Spleen (tissue), 7 donors: ENCODE measurements at regions not wholly inside any gene's neighbourhood (a gene's known extent, or its start where the extent isn't known, plus 50 kb on each side); places are given as distances from the start of the nearest gene placed in this dataset.

Experiments used
- POLR2A ChIP-seq, 3 donors: fragments of 450-650 bp; IDR thresholded peaks; one replicate each; pipeline ENCODE4 v1.5.1; 2017; ENCODE audit warnings: antibody characterized with exemption in 3 of 3, mild to moderate bottlenecking in 1 of 3
- POLR2AphosphoS5 ChIP-seq, 3 donors: sonication (generic); formaldehyde crosslinking; IDR thresholded peaks; one replicate each; pipeline ENCODE4 v1.5.1; 2017; ENCODE audit warnings: antibody characterized with exemption in 3 of 3
- TF ChIP-seq, protein P1 (sequence below), 11 experiments: fragments of 200-600 bp in 7 of 11; fragments of 450-650 bp in 4 of 11; sonication (generic) in 4 of 11; IDR thresholded peaks in 8 of 11; conservative IDR thresholded peaks in 3 of 11; 1 replicate in 7 of 11; 2 replicates in 4 of 11; pipeline versions ENCODE4 v1.4.0 to v1.8.0; 2016 to 2021; ENCODE audit warnings: antibody characterized with exemption in 11 of 11, inconsistent platforms in 4 of 11, mild to moderate bottlenecking in 1 of 11
- donor health status: DM: no; HTN: no; CAD: no; lungs with moderate emphysema.
- donor health status: DM: no; HTN: no; CAD: no.
- donor health status: DM: no; HTN: no; CAD: no.

DNA sequence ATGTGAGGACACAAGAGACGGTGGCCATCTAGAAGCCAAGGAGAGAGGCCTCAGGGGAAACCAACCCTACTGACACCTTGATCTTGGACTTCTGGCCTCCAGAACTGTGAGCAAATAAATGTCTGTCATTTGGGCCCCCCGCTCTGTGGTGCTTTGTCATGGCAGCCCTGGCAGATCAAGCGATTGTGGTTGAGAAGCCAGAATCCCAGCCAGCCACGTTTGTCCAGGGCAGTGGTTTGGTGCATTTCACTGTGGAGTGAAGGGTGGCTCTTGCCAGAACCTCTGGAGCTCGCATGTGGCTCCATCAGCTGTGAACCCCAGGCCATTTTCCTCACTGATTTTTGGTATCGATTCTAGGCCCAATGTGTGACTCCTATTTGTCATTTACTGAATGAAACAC, 404.9 kb downstream of the BCL11B start:
- TF ChIP-seq, protein P1, sequence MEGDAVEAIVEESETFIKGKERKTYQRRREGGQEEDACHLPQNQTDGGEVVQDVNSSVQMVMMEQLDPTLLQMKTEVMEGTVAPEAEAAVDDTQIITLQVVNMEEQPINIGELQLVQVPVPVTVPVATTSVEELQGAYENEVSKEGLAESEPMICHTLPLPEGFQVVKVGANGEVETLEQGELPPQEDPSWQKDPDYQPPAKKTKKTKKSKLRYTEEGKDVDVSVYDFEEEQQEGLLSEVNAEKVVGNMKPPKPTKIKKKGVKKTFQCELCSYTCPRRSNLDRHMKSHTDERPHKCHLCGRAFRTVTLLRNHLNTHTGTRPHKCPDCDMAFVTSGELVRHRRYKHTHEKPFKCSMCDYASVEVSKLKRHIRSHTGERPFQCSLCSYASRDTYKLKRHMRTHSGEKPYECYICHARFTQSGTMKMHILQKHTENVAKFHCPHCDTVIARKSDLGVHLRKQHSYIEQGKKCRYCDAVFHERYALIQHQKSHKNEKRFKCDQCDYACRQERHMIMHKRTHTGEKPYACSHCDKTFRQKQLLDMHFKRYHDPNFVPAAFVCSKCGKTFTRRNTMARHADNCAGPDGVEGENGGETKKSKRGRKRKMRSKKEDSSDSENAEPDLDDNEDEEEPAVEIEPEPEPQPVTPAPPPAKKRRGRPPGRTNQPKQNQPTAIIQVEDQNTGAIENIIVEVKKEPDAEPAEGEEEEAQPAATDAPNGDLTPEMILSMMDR (IDR thresholded peaks at IDR 0.05 in 8 of 11, conservative IDR thresholded peaks at IDR 0.05 in 3 of 11) = no peak
- TF ChIP-seq POLR2A (IDR thresholded peaks at IDR 0.05) = no peak
- TF ChIP-seq POLR2AphosphoS5 (IDR thresholded peaks at IDR 0.05) = no peak
